SK-N-SH (cell line): ENCODE measurements at regions not wholly inside any gene's neighbourhood (a gene's known extent, or its start where the extent isn't known, plus 50 kb on each side); places are given as distances from the start of the nearest gene placed in this dataset.
"Not testable (repeated sequence)": the region's sequence is repeated elsewhere in the genome, so short reads cannot be mapped to it uniquely, and the experiment has no call there.

Source experiments
- CTCF ChIA-PET: fragments of 300-600, 350-600 bp; formaldehyde crosslinking; extraction: SDS; loops from one replicate; lab custom pipeline; 2021; lab: Yijun Ruan, JAX
- POLR2A ChIA-PET: fragments of 350-600 bp; sonication (Branson Sonifier 250); formaldehyde crosslinking; extraction: SDS; loops from one replicate; lab custom pipeline; 2020; ENCODE audit warnings: antibody characterized with exemption, inconsistent platforms; lab: Yijun Ruan, JAX
- DNase-seq: peaks from one replicate; pipeline ENCODE4 v3.0.0; 2012
- H2AFZ ChIP-seq: fragments of 200-600 bp; sonication (generic); 2 replicates; pipeline ENCODE4 v1.8.1; 2016; ENCODE audit warnings: antibody characterized with exemption, mild to moderate bottlenecking, low read depth
- H3F3A ChIP-seq: fragments of 200-600 bp; sonication (generic); replicated peaks from 2 replicates; pipeline ENCODE3; 2016; ENCODE audit warnings: antibody characterized with exemption, mild to moderate bottlenecking; ENCODE audit not compliant: insufficient read depth
- H3K27ac ChIP-seq, 2 experiments: fragments of 200-500 bp in 1 of 2; fragments of 200-600 bp in 1 of 2; sonication (Bioruptor generic) in 1 of 2; sonication (generic), shearing (Covaris generic) in 1 of 2; 2 replicates each; pipeline versions ENCODE4 v1.5.1 to v1.6.1; 2014 to 2016; ENCODE audit warnings: low read depth in 2 of 2, inconsistent platforms in 1 of 2, low read length in 1 of 2, mild to moderate bottlenecking in 1 of 2, mixed read lengths in 1 of 2
- H3K27me3 ChIP-seq: fragments of 200-600 bp; sonication (generic), shearing (Covaris generic); 2 replicates; pipeline ENCODE4 v1.6.1; 2016; ENCODE audit warnings: mixed run types; ENCODE audit not compliant: insufficient read depth
- H3K36me3 ChIP-seq, 2 experiments: fragments of 200-500 bp in 1 of 2; fragments of 200-600 bp in 1 of 2; sonication (Bioruptor generic) in 1 of 2; sonication (generic) in 1 of 2; replicated peaks in 1 of 2; 2 replicates each; pipeline versions ENCODE3 to v1.5.1; 2014 to 2016; ENCODE audit warnings: low read length in 1 of 2, mild to moderate bottlenecking in 1 of 2; ENCODE audit not compliant: insufficient read depth in 2 of 2, control insufficient read depth in 1 of 2
- H3K4me1 ChIP-seq, 2 experiments: fragments of 200-500 bp in 1 of 2; fragments of 200-600 bp in 1 of 2; sonication (Bioruptor generic) in 1 of 2; sonication (generic), shearing (Covaris generic) in 1 of 2; 2 replicates each; pipeline versions ENCODE4 v1.5.1 to v1.6.1; 2014 to 2016; ENCODE audit warnings: low read depth in 1 of 2, low read length in 1 of 2, mixed run types in 1 of 2; ENCODE audit not compliant: insufficient read depth in 2 of 2, control insufficient read depth in 1 of 2
- H3K4me2 ChIP-seq: fragments of 200-600 bp; sonication (generic), shearing (Covaris generic); 2 replicates; pipeline ENCODE4 v1.6.1; 2017; ENCODE audit warnings: mixed run types
- H3K4me3 ChIP-seq, 2 experiments: fragments of 200-500 bp in 1 of 2; fragments of 200-600 bp in 1 of 2; sonication (Bioruptor generic) in 1 of 2; sonication (generic), shearing (Covaris generic) in 1 of 2; 2 replicates each; pipeline versions ENCODE4 v1.5.1 to v1.8.1; 2014 to 2016; ENCODE audit warnings: low read depth in 2 of 2, inconsistent platforms in 1 of 2, low read length in 1 of 2, mild to moderate bottlenecking in 1 of 2, mixed read lengths in 1 of 2, moderate library complexity in 1 of 2
- H3K79me2 ChIP-seq: fragments of 200-600 bp; sonication (generic); 2 replicates; pipeline ENCODE4 v1.8.1; 2017; ENCODE audit warnings: mild to moderate bottlenecking; ENCODE audit not compliant: insufficient read depth
- H3K9ac ChIP-seq: fragments of 200-600 bp; sonication (generic); 2 replicates; pipeline ENCODE4 v1.6.1; 2017; ENCODE audit warnings: mixed run types
- H3K9me2 ChIP-seq: fragments of 200-600 bp; sonication (generic); 2 replicates; pipeline ENCODE4 v1.6.1; 2017; ENCODE audit warnings: mixed run types
- H3K9me3 ChIP-seq: fragments of 200-600 bp; sonication (generic); 2 replicates; pipeline ENCODE4 v1.6.1; 2017; ENCODE audit warnings: mixed run types, mild to moderate bottlenecking, moderate library complexity
- H4K20me1 ChIP-seq: fragments of 200-600 bp; sonication (generic); 2 replicates; pipeline ENCODE4 v1.6.1; 2017; ENCODE audit warnings: mild to moderate bottlenecking, mixed run types; ENCODE audit not compliant: insufficient read depth
- ELF1 ChIP-seq: IDR thresholded peaks from 2 replicates; pipeline ENCODE4 v1.4.0; 2012
- GATA2 ChIP-seq: sonication (generic); formaldehyde crosslinking; IDR thresholded peaks from 2 replicates; pipeline ENCODE4 v1.5.0; 2020; ENCODE audit warnings: mild to moderate bottlenecking, missing genetic modification reagents
- NFIC ChIP-seq: IDR thresholded peaks from 2 replicates; pipeline ENCODE4 v1.4.0; 2012; ENCODE audit warnings: borderline replicate concordance
- NRF1 ChIP-seq: IDR thresholded peaks from 2 replicates; pipeline ENCODE4 v1.6.1; 2012; ENCODE audit warnings: low read depth, mild to moderate bottlenecking, low read length
- RAD21 ChIP-seq: IDR thresholded peaks from 2 replicates; pipeline ENCODE4 v1.6.1; 2012; ENCODE audit warnings: mild to moderate bottlenecking, low read length
- RFX5 ChIP-seq: IDR thresholded peaks from 2 replicates; pipeline ENCODE4 v1.6.1; 2012; ENCODE audit warnings: mild to moderate bottlenecking, improper control_type of control experiment, low read length
- SMC3 ChIP-seq: IDR thresholded peaks from 2 replicates; pipeline ENCODE4 v1.6.1; 2012; ENCODE audit warnings: low read depth, low read length, improper control_type of control experiment
- USF2 ChIP-seq: fragments of 150-350 bp; IDR thresholded peaks from 2 replicates; pipeline ENCODE4 v1.6.1; 2017; ENCODE audit warnings: antibody characterized with exemption, low read length, low read depth, borderline replicate concordance
- WGBS: methylation state at CpG from one replicate; pipeline ENCODE4 v1.1.6; 2017; ENCODE audit warnings: low lambda C conversion rate; 5-methylcytosine and 5-hydroxymethylcytosine counted together
- TF ChIP-seq, protein P1 (sequence below): fragments of 200-600 bp; sonication (generic); IDR thresholded peaks from 2 replicates; pipeline ENCODE4 v1.6.1; 2017; ENCODE audit warnings: antibody characterized with exemption, mild to moderate bottlenecking, moderate library complexity
- TF ChIP-seq, protein P2 (sequence below): IDR thresholded peaks from 2 replicates; pipeline ENCODE4 v1.4.0; 2012; ENCODE audit warnings: low read depth, borderline replicate concordance
- TF ChIP-seq, protein P3 (sequence below): IDR thresholded peaks from 2 replicates; pipeline ENCODE4 v1.4.0; 2012; ENCODE audit warnings: low read depth

DNA sequence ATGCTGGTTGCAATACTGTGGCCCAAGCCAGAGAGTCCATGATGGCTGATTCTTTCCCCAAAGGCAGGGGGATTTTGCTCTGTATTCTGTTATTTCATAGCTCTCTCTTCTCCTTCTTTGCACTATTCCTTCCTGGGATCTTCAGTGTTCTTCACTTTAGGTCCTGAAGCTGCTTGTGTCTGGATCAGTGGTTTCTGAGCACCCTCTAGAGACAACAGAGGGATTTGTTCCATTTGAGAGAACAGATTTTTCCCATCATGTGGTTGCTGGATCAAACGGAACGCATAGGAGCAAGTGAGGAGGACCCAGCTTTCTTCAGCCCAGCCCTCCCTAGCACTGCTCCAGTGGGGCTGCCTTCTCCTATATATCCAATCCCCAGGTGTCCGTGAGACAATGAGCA is 68.7 kb upstream of the SYN3 start:
- DNase-seq: peak; percentile 52
- no peak overlapping the region for H3K9ac ChIP-seq
- TF ChIP-seq RAD21 (peak; percentile 85), USF2 (no peak), SMC3 (peak; percentile 40; the same call in 1 of the 2 replicates)
- TF ChIP-seq, all 33 proteins: peak for 2
- no peak overlapping the region for H3K4me2 ChIP-seq
- no peaks in the 10 kb centered on the region for H3K9me2 ChIP-seq
- no peak overlapping the region for H2AFZ ChIP-seq
- no peaks in the 10 kb centered on the region for H3F3A ChIP-seq
- no peaks in the 10 kb centered on the region for H3K79me2 ChIP-seq
- H4K20me1 ChIP-seq: no peaks in the 10 kb centered on the region
- H3K36me3 ChIP-seq: no peaks in the 10 kb centered on the region
- no peak overlapping the region for H3K27ac ChIP-seq
- CTCF ChIA-PET: interaction anchor here (0.5 to 5.0 kb wide), 60 partner anchors 8 to 1022 kb away, joined by 3 to 106 read pairs (median 4); partner anchors contain the start of gene SYN3
- no peaks in the 10 kb centered on the region for H3K27me3 ChIP-seq
- no peaks in the 10 kb centered on the region for H3K9me3 ChIP-seq
- POLR2A ChIA-PET: interaction anchor here (1.0 kb wide), 1 partner anchor 109 kb away, joined by 3 read pairs; no protein-coding TSS in a partner anchor
- no peaks in the 10 kb centered on the region for H3K4me1 ChIP-seq
- H3K4me3 ChIP-seq: no peak overlapping the region
- 12% methylated on average over 3 of the region's 3 CpGs for WGBS

GRCh38 chr22:33124471-33124870 is 66.3 kb upstream of the SYN3 start:
- no peak for DNase-seq
- no peak overlapping the region for H3K4me2 ChIP-seq
- no peak overlapping the region for H2AFZ ChIP-seq
- no peaks in the 10 kb centered on the region for H3K79me2 ChIP-seq
- H4K20me1 ChIP-seq: no peaks in the 10 kb centered on the region
- TF ChIP-seq, protein P1, sequence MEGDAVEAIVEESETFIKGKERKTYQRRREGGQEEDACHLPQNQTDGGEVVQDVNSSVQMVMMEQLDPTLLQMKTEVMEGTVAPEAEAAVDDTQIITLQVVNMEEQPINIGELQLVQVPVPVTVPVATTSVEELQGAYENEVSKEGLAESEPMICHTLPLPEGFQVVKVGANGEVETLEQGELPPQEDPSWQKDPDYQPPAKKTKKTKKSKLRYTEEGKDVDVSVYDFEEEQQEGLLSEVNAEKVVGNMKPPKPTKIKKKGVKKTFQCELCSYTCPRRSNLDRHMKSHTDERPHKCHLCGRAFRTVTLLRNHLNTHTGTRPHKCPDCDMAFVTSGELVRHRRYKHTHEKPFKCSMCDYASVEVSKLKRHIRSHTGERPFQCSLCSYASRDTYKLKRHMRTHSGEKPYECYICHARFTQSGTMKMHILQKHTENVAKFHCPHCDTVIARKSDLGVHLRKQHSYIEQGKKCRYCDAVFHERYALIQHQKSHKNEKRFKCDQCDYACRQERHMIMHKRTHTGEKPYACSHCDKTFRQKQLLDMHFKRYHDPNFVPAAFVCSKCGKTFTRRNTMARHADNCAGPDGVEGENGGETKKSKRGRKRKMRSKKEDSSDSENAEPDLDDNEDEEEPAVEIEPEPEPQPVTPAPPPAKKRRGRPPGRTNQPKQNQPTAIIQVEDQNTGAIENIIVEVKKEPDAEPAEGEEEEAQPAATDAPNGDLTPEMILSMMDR: no peak
- no peak for TF ChIP-seq RFX5
- TF ChIP-seq ELF1: no peak
- TF ChIP-seq RAD21: no peak
- TF ChIP-seq GATA2 (CRISPR knock-in tag): no peak
- TF ChIP-seq, protein P2, sequence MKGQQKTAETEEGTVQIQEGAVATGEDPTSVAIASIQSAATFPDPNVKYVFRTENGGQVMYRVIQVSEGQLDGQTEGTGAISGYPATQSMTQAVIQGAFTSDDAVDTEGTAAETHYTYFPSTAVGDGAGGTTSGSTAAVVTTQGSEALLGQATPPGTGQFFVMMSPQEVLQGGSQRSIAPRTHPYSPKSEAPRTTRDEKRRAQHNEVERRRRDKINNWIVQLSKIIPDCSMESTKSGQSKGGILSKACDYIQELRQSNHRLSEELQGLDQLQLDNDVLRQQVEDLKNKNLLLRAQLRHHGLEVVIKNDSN: no peak
- no peak for TF ChIP-seq NRF1
- no peak for TF ChIP-seq NFIC
- TF ChIP-seq, protein P3, sequence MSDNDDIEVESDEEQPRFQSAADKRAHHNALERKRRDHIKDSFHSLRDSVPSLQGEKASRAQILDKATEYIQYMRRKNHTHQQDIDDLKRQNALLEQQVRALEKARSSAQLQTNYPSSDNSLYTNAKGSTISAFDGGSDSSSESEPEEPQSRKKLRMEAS: no peak
- TF ChIP-seq USF2: no peak
- no peaks in the 10 kb centered on the region for H3K9me2 ChIP-seq
- no peaks in the 10 kb centered on the region for H3K36me3 ChIP-seq
- H3K9ac ChIP-seq: no peak overlapping the region
- no peaks in the 10 kb centered on the region for H3K27me3 ChIP-seq
- no peak overlapping the region for H3K27ac ChIP-seq
- no peak overlapping the region for H3K4me3 ChIP-seq
- H3K9me3 ChIP-seq: no peaks in the 10 kb centered on the region
- ChIA-PET CTCF (interaction anchor here (0.5 to 5.0 kb wide), 7 partner anchors 67 to 786 kb away, joined by 3 to 106 read pairs (median 4); partner anchors contain the start of gene SYN3), POLR2A (no interaction called here)
- H3F3A ChIP-seq: no peaks in the 10 kb centered on the region
- H3K4me1 ChIP-seq: no peaks in the 10 kb centered on the region
- 32% methylated on average over 4 of the region's 4 CpGs for WGBS

DNA sequence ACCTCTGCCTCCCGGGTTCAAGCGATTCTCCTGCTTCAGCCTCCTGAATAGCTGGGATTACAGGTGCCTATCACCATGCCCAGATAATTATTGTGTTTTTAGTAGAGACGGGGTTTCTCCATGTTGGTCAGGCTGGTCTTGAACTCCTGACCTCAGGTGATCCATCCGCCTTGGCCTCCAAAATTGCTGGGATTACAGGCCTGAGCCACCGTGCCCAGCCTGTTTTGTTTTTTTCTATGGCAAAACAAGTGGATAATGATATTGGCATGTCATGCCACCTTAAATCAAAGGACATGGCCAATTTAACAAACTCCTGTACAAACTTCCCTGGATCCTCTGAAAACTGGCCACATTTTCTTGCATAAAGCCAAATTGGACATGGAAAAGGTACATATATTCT is 64.3 kb upstream of the SYN3 start:
- DNase-seq, H3K27ac ChIP-seq, POLR2A ChIA-PET, H3K27me3 ChIP-seq, H3K4me2 ChIP-seq, H3K9me2 ChIP-seq, H2AFZ ChIP-seq, H3K4me3 ChIP-seq, H3K36me3 ChIP-seq, H4K20me1 ChIP-seq, H3K4me1 ChIP-seq, H3K79me2 ChIP-seq, H3K9me3 ChIP-seq, H3K9ac ChIP-seq, H3F3A ChIP-seq: not testable (repeated sequence)
- CTCF ChIA-PET: interaction anchor here (1.1 to 5.0 kb wide), 2 partner anchors 64 to 105 kb away, joined by 3 to 106 read pairs; partner anchors contain the start of gene SYN3
- 46% methylated on average over 5 of the region's 5 CpGs for WGBS
